Heart right ventricle (tissue), 16 donors: ENCODE measurements at regions not wholly inside any gene's neighbourhood (a gene's known extent, or its start where the extent isn't known, plus 50 kb on each side); places are given as distances from the start of the nearest gene placed in this dataset.

Experiments used
- ATAC-seq, 8 donors: fragments of 200-7000 bp; cut with Tn5 transposase; one replicate each; pipeline ENCODE4 v1.9.1; 2020; ENCODE audit warnings: mild to moderate bottlenecking in 8 of 8, moderate library complexity in 8 of 8, moderate number of reproducible peaks in 1 of 8
- DNase-seq, 2 donors: peaks; one replicate each; pipeline ENCODE4 v3.0.0-alpha.2; 2020
- H3K27ac ChIP-seq, 10 donors: fragments of 200-600 bp; sonication (generic) in 2 of 10; one replicate each; pipeline versions ENCODE4 v1.5.0 to v1.8.0; 2020 to 2022; ENCODE audit warnings: mild to moderate bottlenecking in 3 of 10
- H3K27me3 ChIP-seq, 7 donors: fragments of 200-600 bp; one replicate each; pipeline ENCODE4 v1.8.0; 2021 to 2022; ENCODE audit warnings: mild to moderate bottlenecking in 2 of 7
- H3K36me3 ChIP-seq, 9 donors: fragments of 200-600 bp; sonication (generic) in 1 of 9; one replicate each; pipeline versions ENCODE4 v1.5.0 to v1.8.0; 2020 to 2022; ENCODE audit warnings: mild to moderate bottlenecking in 2 of 9
- H3K4me1 ChIP-seq, 9 donors: fragments of 200-600 bp; sonication (generic) in 1 of 9; one replicate each; pipeline versions ENCODE4 v1.5.0 to v1.8.0; 2020 to 2022; ENCODE audit warnings: mild to moderate bottlenecking in 4 of 9
- H3K4me3 ChIP-seq, 10 donors: fragments of 200-600 bp; sonication (generic) in 2 of 10; one replicate each; pipeline versions ENCODE4 v1.5.0 to v1.8.0; 2020 to 2022; ENCODE audit warnings: mild to moderate bottlenecking in 7 of 10, moderate library complexity in 2 of 10
- H3K9me3 ChIP-seq, 11 donors: fragments of 200-600 bp in 10 of 11; sonication (generic) in 2 of 11; one replicate each; pipeline versions ENCODE4 v1.5.0 to v1.8.0; 2013 to 2022; ENCODE audit warnings: mild to moderate bottlenecking in 2 of 11, control low read depth in 1 of 11, moderate library complexity in 1 of 11
- CTCF ChIP-seq, 9 donors: fragments of 200-600 bp; sonication (generic) in 2 of 9; IDR thresholded peaks; one replicate each; pipeline versions ENCODE4 v1.5.0 to v1.8.0; 2021 to 2022; ENCODE audit warnings: antibody characterized with exemption in 9 of 9, mild to moderate bottlenecking in 5 of 9, moderate library complexity in 1 of 9
- WGBS, 2 donors: extraction: QIAGEN DNeasy Blood & Tissue Kit; methylation state at CpG; one replicate each; pipeline ENCODE4 v1.1.7; 2013; ENCODE audit warnings: inconsistent platforms in 1 of 2; 5-methylcytosine and 5-hydroxymethylcytosine counted together
- intact Hi-C, 10 donors: fragments of 100-400 bp; cut with DNase I; formaldehyde crosslinking; loops; one replicate each; pipeline versions ENCODE4 v1.11.1 to v1.14.2; 2022
- donor health status: Arrhythmogenic right ventricular cardiomyopathy.
- donor health status: ischemic (EF 13 %, LVEDD 7.1; RV severe dilation, severe dysfunction).
- donor health status: healthy with polysubstance abuse.
- donor health status: DM: no; HTN: yes; CAD: no.
- donor health status: DM: no; HTN: no; CAD: no.
- donor health status: ischemic (EF 25% LVEDD 6.9; RV normal size, moderate dysfunction).
- donor health status: ischemic (EF 25% LVEDD 5.7; RV mildly dilated, moderate dysfunction).
- donor health status: healthy.
- donor health status: DM: yes; HTN: yes; CAD: no.
- donor health status: Ischemic cardiomyopathy.
- donor health status: ischemic (EF 35%, LVEDD 5.7; RV mildly dilated, moderate dysfunction).
- donor health status: nonischemic (EF 11% LVEDD 7.7; RV severe dilation, severe dysfunction).
- donor health status: DM: yes; HTN: yes; CAD: no.
- donor health status: PGD.
- donor health status: ischemic (EF 29% LVEDD 5.4; RV normal size, mild dysfunction).
- donor health status: nonischemic (EF 23%, LVEDD 6.1; RV moderate dilation, normal function).

DNA sequence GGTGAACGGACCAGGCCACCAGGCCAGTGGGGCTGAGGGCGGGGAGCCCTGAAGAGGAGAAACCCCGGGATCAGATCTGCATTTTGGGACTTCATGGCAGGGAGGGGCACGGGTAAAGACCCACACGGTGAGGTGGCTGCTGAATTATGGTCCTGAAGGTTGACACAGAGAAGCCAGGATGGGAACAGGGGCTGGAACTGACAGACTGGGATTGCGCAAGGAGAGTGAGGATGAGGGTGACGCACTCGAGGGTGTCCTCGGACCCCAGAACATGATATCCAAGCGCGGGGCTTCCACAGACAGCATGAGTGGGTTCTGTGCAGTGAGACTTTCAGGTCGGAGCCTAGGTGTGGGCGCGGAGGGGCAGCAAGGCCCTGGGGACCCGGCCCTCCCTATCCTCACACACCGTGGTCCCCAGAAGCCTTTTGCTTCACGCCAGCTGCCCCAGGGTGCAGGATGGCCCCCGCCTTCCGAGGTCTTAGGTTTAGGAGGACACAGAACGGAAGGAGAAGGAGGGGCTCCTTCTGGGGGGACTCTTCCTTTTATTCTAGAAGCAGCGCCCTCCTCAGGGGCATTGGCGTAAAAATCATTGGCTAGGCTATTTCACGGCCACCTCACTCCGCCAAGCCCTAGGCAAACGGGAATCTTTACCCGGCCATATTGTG is 416.8 kb upstream of the HS6ST1 start:
- TF ChIP-seq CTCF (IDR thresholded peaks at IDR 0.05), result no peak
- H3K4me1 ChIP-seq, result peaks cover 0 to 55% (median 18%) of the 10 kb centered on the region in 9 donors
- H3K36me3 ChIP-seq, result no peaks in the 10 kb centered on the region
- DNase-seq, result no peak
- 89 to 91% methylated on average over 25 to 26 of the region's 26 CpGs for WGBS, 2 donors
- no peak overlapping the region for H3K4me3 ChIP-seq
- peaks cover 0 to 16% (median 0%) of the 10 kb centered on the region in 7 donors for H3K27me3 ChIP-seq
- peaks cover 0 to 4% (median 0%) of the 10 kb centered on the region in 11 donors for H3K9me3 ChIP-seq
- ATAC-seq, result no peak
- peak overlapping the region in 1 of 10 donors; percentile 43 for H3K27ac ChIP-seq
- intact Hi-C loops, result loop anchor here in 8 of 10 donors (5.0 to 10.0 kb wide), 8 partner anchors 411 to 1119 kb away; no protein-coding TSS in a partner anchor

- intact Hi-C loops, result loop anchor here in 8 of 10 donors (5.0 to 10.0 kb wide), 8 partner anchors 411 to 1119 kb away; no protein-coding TSS in a partner anchor
- Histone ChIP-seq H3K4me3 (peak overlapping the region in 7 of 10 donors; percentile 10 to 52 (median 43)), H3K27me3 (peaks cover 0 to 16% (median 0%) of the 10 kb centered on the region in 7 donors), H3K27ac (no peak overlapping the region), H3K4me1 (peaks cover 0 to 55% (median 18%) of the 10 kb centered on the region in 9 donors), H3K9me3 (no peaks in the 10 kb centered on the region), H3K36me3 (no peaks in the 10 kb centered on the region)
- WGBS, 2 donors, result 52 to 53% methylated on average over 16 of the region's 16 CpGs
- TF ChIP-seq CTCF (IDR thresholded peaks at IDR 0.05), result no peak
- no peak for DNase-seq
- peak in 4 of 8 donors; percentile 7 to 20 (median 14) for ATAC-seq
Observed at GRCh38 chr2:128736046-128736688, 417.5 kb upstream of the HS6ST1 start.

DNA sequence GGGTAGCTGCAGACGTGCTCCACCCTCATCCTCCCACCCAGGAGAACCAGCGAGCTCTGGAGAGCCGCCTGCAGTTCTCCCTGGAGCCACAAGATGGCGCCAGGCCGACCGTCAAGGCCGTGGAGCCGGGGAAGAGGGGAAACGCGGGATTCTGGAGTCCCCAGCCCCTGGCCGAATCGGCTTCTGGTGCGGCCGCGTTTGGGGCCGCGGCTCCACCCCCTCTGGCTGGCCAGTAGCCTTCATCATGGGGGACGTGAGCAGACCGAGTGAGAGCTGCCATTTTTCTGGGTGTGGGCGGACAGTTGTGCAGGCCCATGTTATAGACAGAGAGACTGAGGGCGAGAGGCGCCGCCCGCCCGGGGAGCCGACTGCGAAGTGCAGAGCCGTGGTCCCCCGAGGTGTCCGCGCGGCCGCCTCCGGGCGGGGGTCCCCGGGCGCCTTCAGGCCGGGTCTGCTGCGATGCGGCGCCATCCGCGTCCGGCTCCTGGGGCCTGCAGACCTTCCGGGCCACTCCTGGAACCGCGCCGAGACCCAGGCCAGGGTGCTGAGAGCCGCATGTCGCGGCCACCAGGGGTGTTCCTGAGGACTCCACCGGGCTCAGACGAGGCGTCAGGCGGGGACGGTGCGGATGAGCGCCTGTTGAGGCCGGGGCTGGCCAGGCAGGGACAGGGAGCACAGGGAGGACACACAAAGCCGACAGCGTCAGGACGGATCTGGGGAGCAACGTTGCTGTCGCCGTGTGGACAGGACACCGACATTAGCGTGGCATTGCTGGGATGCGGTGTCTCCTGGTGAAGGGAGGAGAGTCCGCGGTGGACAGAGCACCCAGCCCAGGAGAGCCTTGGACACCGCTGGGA is 418.2 kb upstream of the HS6ST1 start:
- no peaks in the 10 kb centered on the region for H3K9me3 ChIP-seq
- DNase-seq (peak; percentile 79 to 83), ATAC-seq (peak; percentile 59 to 86 (median 81))
- no peaks in the 10 kb centered on the region for H3K36me3 ChIP-seq
- no peak overlapping the region for H3K27ac ChIP-seq
- H3K27me3 ChIP-seq, result peaks cover 0 to 15% (median 0%) of the 10 kb centered on the region in 7 donors
- intact Hi-C loops, result loop anchor here in 8 of 10 donors (5.0 to 10.0 kb wide), 8 partner anchors 412 to 1118 kb away; no protein-coding TSS in a partner anchor
- TF ChIP-seq CTCF (IDR thresholded peaks at IDR 0.05), result peak; percentile 98 to 100 (median 99)
- 25 to 29% methylated on average over 66 to 71 of the region's 71 CpGs for WGBS, 2 donors
- H3K4me1 ChIP-seq, result peaks cover 0 to 55% (median 18%) of the 10 kb centered on the region in 9 donors
- H3K4me3 ChIP-seq, result peak overlapping the region; percentile 4 to 52 (median 39)

GRCh38 chr2:128737546-128737826 is 418.8 kb upstream of the HS6ST1 start:
- no peak overlapping the region for H3K27ac ChIP-seq
- no peak overlapping the region for H3K4me3 ChIP-seq
- intact Hi-C loops, result loop anchor here in 8 of 10 donors (5.0 to 10.0 kb wide), 8 partner anchors 413 to 1117 kb away; no protein-coding TSS in a partner anchor
- peaks cover 0 to 52% (median 18%) of the 10 kb centered on the region in 9 donors for H3K4me1 ChIP-seq
- no peak for TF ChIP-seq CTCF (IDR thresholded peaks at IDR 0.05)
- DNase-seq (no peak), ATAC-seq (no peak)
- H3K36me3 ChIP-seq, result no peaks in the 10 kb centered on the region
- H3K9me3 ChIP-seq, result no peaks in the 10 kb centered on the region
- 90 to 93% methylated on average over 7 of the region's 7 CpGs for WGBS, 2 donors
- peaks cover 0 to 10% (median 0%) of the 10 kb centered on the region in 7 donors for H3K27me3 ChIP-seq
